ENCODE measurements at regions not wholly inside any gene's neighbourhood (a gene's known extent, or its start where the extent isn't known, plus 50 kb on each side); places are given as distances from the start of the nearest gene placed in this dataset.
"Not testable (repeated sequence)": the region's sequence is repeated elsewhere in the genome, so short reads cannot be mapped to it uniquely, and the experiment has no call there.

DNA sequence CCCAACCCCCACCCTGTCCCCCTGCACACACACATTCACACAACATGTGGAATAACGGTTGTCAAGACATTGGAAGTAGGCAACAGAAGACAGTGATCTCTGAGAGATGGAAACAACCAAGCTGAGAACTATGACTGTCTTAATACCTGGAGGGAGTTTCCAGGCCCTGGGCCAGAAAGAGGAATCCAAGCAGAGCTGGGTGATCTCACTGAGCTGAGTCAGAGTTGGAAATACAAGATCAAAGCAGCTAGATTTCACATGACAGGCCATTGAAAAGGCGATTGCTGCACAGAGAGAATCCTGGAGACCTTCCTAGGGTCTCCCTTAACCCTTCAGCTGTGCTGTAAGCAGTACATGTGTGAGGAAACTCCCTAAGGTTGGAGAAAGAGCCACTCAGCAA is 165.8 kb upstream of the PRSS1 start:
- DNase-seq (ENCODE audit: low spot score): no peak

DNA sequence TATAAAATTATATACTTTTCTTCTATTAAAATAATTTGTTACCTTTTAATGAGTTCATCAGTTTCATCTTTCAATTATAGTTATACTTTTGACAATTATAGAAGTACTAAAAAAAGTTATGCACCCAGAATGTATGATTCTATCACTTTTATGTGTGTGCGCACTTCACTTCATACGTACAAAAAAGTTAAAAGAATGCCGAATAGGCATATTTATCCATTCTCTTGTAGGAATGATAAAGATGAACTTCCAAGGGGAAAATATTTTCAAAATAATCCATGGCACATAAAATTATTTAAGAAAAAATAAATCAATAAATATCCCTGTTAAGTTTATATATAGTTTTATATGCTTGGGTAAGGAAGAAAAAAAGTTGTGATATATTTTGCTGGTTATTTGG is 166.9 kb upstream of the PRSS1 start:
- DNase-seq (ENCODE audit: low spot score): no peak
- intact Hi-C loops (cut with DNase I): no loop called here

More for the DNA sequence above, 165.8 kb upstream of the PRSS1 start:
- intact Hi-C loops (cut with DNase I): no loop called here

DNA sequence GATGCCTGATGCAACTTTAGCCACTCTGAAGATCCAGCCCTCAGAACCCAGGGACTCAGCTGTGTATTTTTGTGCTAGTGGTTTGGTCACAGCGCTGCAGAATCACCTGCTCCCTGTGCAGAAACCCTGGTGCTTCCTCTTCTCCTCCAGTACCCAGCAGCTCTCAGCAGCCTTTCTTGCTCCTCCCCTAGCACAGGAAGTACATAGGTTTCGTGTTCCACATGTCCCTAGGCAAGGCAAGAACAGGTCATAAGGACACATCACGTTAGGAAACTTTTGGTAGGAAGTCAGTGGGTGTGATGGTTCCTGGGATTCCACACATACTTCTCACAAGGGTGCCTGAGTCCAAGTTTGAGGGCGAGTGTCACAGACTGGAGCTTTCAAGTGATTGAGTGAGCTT is 167.9 kb upstream of the PRSS1 start:
- intact Hi-C loops (cut with DNase I): no loop called here
- DNase-seq (ENCODE audit: low spot score): no peak

- intact Hi-C loops (cut with DNase I): no loop called here
- no peak for DNase-seq (ENCODE audit: low spot score)
Observed at GRCh38 chr7:142579946-142580345, 169.3 kb upstream of the PRSS1 start.

DNA sequence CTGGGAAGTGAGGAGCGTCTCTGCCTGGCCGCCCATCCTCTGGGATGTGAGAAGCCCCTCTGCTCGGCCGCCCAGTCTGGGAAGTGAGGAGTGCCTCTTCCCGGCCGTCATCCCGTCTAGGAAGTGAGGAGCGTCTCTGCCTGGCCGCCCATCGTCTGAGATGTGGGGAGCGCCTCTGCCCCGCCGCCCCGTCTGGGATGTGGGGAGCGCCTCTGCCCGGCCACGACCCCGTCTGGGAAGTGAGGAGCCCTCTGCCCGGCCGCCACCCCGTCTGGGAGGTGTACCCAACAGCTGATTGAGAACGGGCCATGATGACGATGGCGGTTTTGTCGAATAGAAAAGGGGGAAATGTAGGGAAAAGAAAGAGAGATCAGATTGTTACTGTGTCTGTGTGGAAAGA is 173.9 kb upstream of the PRSS1 start:
- intact Hi-C loops (cut with DNase I); DNase-seq (ENCODE audit: low spot score): not testable (repeated sequence)

- DNase-seq (ENCODE audit: low spot score): no peak
- intact Hi-C loops (cut with DNase I): no loop called here
Observed at GRCh38 chr7:142571581-142571980, 177.7 kb upstream of the PRSS1 start.

- intact Hi-C loops (cut with DNase I): no loop called here
- no peak for DNase-seq (ENCODE audit: low spot score)
Observed at GRCh38 chr7:142569851-142570250, 179.4 kb upstream of the PRSS1 start.

DNA sequence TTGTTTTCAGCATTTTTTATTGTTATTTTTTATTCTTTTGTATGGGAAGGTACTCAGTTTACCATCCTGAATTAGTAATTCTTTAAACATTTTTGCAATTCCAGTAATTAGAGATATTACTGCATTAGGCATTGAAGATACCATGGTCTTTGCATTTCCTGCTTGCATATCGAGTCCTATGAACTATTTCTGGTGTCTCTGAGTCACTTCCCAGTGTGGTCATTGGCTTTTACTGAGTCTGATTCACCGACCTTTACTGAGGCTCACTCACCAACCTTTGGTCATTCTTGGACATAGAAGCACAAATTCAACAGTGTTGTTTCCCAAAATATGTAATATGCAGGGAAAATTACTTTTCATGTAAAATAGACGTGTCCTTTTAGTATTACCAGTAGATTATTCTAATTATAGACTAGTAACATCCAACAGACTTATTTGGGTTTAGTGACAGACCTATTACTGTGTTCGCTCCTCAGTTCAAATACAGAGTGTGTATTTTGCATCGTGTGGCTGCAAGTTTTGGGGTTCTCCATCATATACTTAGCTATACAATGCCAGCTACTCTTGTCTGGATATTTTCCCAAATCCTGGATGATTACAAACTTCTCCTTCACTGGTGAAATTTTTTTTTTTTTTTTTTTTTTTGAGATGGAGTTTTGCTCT is 180.7 kb upstream of the PRSS1 start:
- intact Hi-C loops (cut with DNase I): no loop called here
- DNase-seq (ENCODE audit: low spot score): no peak

DNA sequence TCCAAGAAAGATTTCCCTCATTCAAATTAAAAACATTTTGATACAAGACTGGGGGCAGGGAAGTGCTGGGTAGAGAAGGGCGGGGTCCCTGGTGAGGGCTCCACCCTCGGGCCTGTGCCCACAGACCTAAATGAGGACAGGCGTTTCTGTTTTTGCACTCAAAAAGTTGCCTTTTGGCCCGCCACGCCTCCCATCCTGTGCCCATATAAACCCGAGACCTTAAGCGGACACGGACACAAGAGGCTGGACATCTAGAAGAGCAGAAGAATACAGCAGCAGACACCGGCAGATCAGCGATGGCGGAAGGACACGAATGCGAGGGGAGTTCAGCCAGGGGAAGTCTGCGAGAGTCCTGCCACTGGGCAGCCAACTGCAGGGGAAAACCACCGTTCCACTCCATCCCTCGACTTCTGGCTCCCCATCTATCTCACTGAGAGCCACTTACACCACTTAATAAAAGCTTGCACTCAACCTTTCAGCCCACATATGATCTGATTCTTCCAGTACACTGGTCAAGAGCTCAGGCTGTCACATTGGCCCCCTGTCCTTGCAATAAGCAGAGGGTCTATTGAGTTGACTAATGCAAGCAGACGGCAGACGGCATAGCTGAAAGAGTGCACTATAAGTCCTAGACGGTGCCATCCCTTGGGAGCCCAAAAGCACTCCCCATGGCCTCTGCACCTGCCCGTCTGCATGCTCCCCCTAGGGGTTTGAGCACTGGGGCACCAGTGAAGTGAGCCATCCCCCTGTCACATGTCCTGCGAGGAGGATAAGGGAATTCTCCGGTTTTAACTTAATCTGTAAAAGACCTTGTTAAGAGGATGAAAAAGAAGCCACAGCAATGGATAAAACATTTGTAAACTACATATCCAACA is 181.8 kb upstream of the PRSS1 start:
- DNase-seq (ENCODE audit: low spot score): no peak
- intact Hi-C loops (cut with DNase I): no loop called here

- intact Hi-C loops (cut with DNase I): no loop called here
- no peak for DNase-seq (ENCODE audit: low spot score)
Observed at GRCh38 chr7:142566271-142566670, 183.0 kb upstream of the PRSS1 start.

GRCh38 chr7:142564125-142564524 is 185.1 kb upstream of the PRSS1 start:
- DNase-seq (ENCODE audit: low spot score); intact Hi-C loops (cut with DNase I): not testable (repeated sequence)

DNA sequence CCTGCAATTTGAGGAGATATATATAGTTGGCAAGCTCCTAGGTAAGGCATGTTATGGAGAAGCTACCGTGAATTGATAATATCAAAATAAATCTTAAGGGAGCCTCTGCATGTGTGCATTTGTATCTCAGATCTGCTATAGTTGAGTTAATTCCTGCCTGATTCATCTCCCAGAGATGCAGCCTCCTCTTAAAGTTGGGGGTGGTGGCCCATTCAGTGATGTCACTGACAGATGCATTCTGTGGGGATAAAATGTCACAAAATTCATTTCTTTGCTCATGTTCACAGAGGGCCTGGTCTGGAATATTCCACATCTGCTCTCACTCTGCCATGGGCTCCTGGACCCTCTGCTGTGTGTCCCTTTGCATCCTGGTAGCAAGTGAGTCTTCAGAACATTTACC is 185.8 kb upstream of the PRSS1 start:
- intact Hi-C loops (cut with DNase I): no loop called here

GRCh38 chr7:142562688-142563087 is 186.6 kb upstream of the PRSS1 start:
- intact Hi-C loops (cut with DNase I): no loop called here
- DNase-seq (ENCODE audit: low spot score): no peak

More for the DNA sequence above, 185.8 kb upstream of the PRSS1 start:
- no peak for DNase-seq (ENCODE audit: low spot score)

DNA sequence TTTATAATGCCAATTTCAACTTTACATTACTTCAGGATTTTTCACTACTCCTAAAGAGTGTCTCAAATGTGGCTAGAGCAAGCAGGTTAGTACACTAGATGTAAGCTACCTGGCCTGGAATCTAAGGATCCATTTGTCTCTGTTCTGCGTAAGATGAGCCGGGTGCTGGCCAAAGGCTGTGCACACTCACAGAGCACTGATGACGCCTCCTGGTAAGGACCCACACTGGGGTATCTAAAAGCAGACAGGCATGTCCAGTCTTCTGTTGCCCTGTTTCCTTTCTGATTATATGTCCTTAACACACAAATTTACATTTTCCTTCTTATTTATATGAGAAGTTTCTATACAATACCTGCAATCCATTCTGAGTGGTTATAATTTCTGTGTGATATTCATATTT is 187.9 kb upstream of the PRSS1 start:
- intact Hi-C loops (cut with DNase I); DNase-seq (ENCODE audit: low spot score): not testable (repeated sequence)

- DNase-seq (ENCODE audit: low spot score); intact Hi-C loops (cut with DNase I): not testable (repeated sequence)
Observed at GRCh38 chr7:142560770-142561169, 188.5 kb upstream of the PRSS1 start.

GRCh38 chr7:142560166-142560565 is 189.1 kb upstream of the PRSS1 start:
- intact Hi-C loops (cut with DNase I): no loop called here
- DNase-seq (ENCODE audit: low spot score): no peak

DNA sequence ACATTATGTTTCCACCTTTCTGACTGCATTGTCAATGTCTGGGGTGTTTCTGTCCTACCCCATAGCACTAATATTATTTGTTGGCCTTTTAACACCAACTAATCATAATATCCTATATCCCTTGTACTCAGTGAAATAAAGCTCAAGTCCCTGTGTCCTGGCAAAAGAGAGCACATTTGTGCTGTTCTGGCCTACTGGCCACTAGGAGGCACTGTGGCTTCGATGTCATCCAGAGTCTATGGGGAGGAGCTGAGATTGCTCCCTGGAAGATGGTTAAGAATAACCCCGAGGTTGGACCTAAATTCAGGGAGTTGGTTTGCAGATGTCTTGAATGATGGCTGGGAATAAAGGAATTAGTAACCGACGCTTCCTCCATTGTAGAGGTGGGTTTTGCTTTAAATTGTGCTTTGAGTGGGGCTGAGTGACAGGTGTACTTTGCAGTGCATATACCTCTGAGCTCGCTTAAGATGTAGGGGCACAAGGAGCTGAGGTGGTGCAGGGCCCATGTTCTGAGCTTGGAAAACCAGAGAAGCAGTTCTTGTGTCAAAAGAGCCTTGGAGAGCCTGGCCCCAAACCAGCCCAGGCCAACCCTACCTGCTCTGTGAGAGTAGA is 191.2 kb upstream of the PRSS1 start:
- no peak for DNase-seq (ENCODE audit: low spot score)
- intact Hi-C loops (cut with DNase I): no loop called here

DNA sequence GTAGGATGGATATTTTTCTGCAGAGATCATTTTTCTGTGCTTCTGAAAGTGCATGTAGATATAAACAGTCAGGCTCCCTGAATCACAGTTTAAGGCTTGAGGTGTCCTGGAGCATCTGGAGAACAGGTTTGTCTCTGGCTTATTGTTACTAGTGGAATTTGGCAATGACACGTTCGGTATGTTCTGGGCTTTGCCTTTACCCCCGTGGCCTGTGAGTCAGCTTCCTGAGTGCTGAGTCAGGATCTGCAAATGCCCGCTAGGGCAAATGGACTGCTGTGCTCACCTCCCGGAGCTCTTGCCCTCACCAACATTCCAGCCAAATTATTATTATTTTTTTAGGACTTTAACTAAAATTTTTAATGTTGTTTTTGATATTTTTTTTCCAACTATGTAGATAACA is 192.5 kb upstream of the PRSS1 start:
- peak; percentile 87 for DNase-seq (ENCODE audit: low spot score)
- intact Hi-C loops (cut with DNase I): no loop called here

DNA sequence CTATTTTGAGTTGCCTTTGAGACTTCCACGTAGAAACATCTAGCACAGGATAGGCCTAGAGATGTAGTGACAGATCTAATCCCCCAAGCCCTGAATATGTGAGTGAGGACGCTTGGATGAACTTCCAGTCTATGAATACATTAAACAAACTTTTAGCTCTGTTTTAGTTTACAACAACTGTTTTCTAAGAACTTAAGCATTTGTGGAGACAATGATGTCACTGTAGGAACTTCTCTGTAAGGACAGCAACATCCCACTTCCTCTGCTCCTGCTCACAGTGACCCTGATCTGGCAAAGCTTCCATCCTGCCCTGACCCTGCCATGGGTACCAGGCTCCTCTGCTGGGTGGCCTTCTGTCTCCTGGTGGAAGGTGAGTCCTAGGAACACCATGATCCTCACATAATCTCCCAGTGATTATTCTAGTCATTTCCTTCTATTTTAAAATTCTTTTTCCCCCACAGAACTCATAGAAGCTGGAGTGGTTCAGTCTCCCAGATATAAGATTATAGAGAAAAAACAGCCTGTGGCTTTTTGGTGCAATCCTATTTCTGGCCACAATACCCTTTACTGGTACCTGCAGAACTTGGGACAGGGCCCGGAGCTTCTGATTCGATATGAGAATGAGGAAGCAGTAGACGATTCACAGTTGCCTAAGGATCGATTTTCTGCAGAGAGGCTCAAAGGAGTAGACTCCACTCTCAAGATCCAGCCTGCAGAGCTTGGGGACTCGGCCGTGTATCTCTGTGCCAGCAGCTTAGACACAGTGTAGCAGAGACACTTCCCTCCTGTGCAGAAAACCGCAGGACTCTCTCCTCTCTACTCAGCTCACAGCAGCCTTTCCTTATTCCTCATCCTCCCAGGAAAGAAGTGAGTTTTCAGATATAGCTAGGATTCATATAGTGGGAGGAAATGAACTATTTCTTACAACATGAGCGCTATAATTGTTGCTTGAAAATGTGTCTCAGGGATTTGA is 194.4 kb upstream of the PRSS1 start:
- intact Hi-C loops (cut with DNase I): no loop called here
- no peak for DNase-seq (ENCODE audit: low spot score)
